ENCODE measurements at regions not wholly inside any gene's neighbourhood (a gene's known extent, or its start where the extent isn't known, plus 50 kb on each side); places are given as distances from the start of the nearest gene placed in this dataset.

DNA sequence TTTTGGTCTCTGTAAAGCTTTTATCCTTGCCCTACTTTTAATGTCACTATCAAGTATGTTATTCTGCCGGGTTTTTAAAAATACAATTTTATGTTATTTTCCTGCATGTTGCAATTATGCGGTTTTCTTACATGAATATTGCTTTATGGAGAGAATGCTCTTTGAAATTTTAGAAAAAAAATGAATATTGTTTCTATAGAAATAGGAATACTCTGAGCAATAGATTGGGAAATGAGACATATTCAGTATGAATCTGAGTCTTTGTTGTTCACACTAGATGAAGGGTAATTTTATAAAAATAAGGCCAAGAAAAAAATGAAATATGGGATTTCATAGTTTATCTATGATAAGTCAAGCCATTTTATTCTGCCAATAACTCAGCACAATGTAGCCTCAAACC lies 142.2 kb upstream of the DTNA start:
- Histone ChIP-seq H3K27ac (ENCODE audit: low read depth, low read length, poor library complexity, severe bottlenecking) (no peak overlapping the region), H3K79me2 (ENCODE audit: insufficient read depth, low read length) (no peaks in the 10 kb centered on the region), H3F3A (ENCODE audit: insufficient read depth, low read length) (no peaks in the 10 kb centered on the region), H3K36me3 (ENCODE audit: insufficient read depth, low read length) (no peaks in the 10 kb centered on the region), H3K4me3 (ENCODE audit: low read depth, low read length, poor library complexity, severe bottlenecking) (no peak overlapping the region), H3K9me3 (ENCODE audit: low read length) (no peaks in the 10 kb centered on the region), H3K9me2 (ENCODE audit: low read depth, low read length) (no peaks in the 10 kb centered on the region), H3K4me1 (ENCODE audit: insufficient read depth, low read length, severe bottlenecking) (no peaks in the 10 kb centered on the region), H2AFZ (ENCODE audit: low read length) (no peak overlapping the region), H3K9ac (ENCODE audit: low read length) (no peak overlapping the region), H4K20me1 (ENCODE audit: insufficient read depth, low read length) (no peaks in the 10 kb centered on the region), H3K4me2 (ENCODE audit: low read length) (no peak overlapping the region), H3K27me3 (ENCODE audit: insufficient read depth, low read length) (no peaks in the 10 kb centered on the region)
- TF ChIP-seq EZH2 (IDR thresholded peaks at IDR 0.05; ENCODE audit: borderline replicate concordance, low read length): no peak
- TF ChIP-seq, protein P1, sequence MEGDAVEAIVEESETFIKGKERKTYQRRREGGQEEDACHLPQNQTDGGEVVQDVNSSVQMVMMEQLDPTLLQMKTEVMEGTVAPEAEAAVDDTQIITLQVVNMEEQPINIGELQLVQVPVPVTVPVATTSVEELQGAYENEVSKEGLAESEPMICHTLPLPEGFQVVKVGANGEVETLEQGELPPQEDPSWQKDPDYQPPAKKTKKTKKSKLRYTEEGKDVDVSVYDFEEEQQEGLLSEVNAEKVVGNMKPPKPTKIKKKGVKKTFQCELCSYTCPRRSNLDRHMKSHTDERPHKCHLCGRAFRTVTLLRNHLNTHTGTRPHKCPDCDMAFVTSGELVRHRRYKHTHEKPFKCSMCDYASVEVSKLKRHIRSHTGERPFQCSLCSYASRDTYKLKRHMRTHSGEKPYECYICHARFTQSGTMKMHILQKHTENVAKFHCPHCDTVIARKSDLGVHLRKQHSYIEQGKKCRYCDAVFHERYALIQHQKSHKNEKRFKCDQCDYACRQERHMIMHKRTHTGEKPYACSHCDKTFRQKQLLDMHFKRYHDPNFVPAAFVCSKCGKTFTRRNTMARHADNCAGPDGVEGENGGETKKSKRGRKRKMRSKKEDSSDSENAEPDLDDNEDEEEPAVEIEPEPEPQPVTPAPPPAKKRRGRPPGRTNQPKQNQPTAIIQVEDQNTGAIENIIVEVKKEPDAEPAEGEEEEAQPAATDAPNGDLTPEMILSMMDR (IDR thresholded peaks at IDR 0.05; ENCODE audit: low read length): no peak

DNA sequence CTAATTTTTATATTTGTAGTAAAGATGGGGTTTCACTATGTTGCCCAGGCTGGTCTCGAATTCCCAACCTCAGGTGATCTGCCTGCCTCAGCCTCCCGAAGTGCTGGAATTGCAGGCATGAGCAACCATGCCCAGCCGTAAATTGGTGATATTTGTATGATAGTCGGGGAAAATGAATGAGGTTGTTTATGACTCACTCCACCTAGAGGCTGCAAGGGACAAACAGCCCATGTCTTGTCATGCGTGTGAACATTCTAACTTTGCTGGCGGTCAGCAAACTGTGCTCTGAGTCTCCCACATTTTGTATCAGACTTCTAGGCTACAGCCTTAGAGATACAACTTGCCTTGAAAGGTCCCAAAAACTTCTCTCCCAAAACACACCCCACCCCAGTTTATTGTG lies 133.5 kb upstream of the DTNA start:
- no peak for TF ChIP-seq EZH2 (IDR thresholded peaks at IDR 0.05; ENCODE audit: borderline replicate concordance, low read length)
- TF ChIP-seq, protein P1 (IDR thresholded peaks at IDR 0.05; ENCODE audit: low read length): no peak; the same call in 1 of the 2 replicates
- Histone ChIP-seq H3K79me2 (ENCODE audit: insufficient read depth, low read length) (no peaks in the 10 kb centered on the region), H4K20me1 (ENCODE audit: insufficient read depth, low read length) (no peaks in the 10 kb centered on the region), H3K27ac (ENCODE audit: low read depth, low read length, poor library complexity, severe bottlenecking) (no peak overlapping the region), H3K36me3 (ENCODE audit: insufficient read depth, low read length) (no peaks in the 10 kb centered on the region), H2AFZ (ENCODE audit: low read length) (no peak overlapping the region), H3K9ac (ENCODE audit: low read length) (no peak overlapping the region), H3K9me2 (ENCODE audit: low read depth, low read length) (no peaks in the 10 kb centered on the region), H3K27me3 (ENCODE audit: insufficient read depth, low read length) (no peaks in the 10 kb centered on the region; the same call in 1 of the 2 replicates), H3K4me1 (ENCODE audit: insufficient read depth, low read length, severe bottlenecking) (no peaks in the 10 kb centered on the region), H3F3A (ENCODE audit: insufficient read depth, low read length) (no peaks in the 10 kb centered on the region), H3K4me2 (ENCODE audit: low read length) (no peak overlapping the region), H3K9me3 (ENCODE audit: low read length) (no peaks in the 10 kb centered on the region), H3K4me3 (ENCODE audit: low read depth, low read length, poor library complexity, severe bottlenecking) (no peak overlapping the region)

DNA sequence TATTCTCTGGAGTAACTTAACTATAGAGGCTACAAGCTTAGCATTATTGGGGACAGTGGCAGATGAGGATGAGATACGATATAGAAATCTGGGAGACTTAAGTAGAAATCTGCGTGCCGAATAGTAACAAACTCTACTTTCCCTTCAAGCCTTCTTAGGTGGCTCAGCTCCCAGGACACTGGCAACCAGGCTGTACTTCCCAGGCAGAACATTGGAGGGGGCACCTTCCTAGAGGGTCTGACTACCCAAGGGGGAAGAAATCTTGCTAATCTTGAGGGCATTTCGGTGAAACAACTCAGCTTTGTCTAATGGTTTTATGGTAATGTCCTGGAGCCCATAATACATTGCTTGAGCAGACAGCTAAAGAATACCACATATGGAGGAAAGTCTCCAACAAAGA lies 126.2 kb upstream of the DTNA start:
- TF ChIP-seq EZH2 (IDR thresholded peaks at IDR 0.05; ENCODE audit: borderline replicate concordance, low read length): no peak
- TF ChIP-seq, protein P1 (IDR thresholded peaks at IDR 0.05; ENCODE audit: low read length): no peak
- no peak overlapping the region for H3K4me2 ChIP-seq (ENCODE audit: low read length)

More for the DNA sequence above, 126.2 kb upstream of the DTNA start:
- Histone ChIP-seq H3K27me3 (ENCODE audit: insufficient read depth, low read length) (no peaks in the 10 kb centered on the region; the same call in 1 of the 2 replicates), H3K4me3 (ENCODE audit: low read depth, low read length, poor library complexity, severe bottlenecking) (no peak overlapping the region), H2AFZ (ENCODE audit: low read length) (no peak overlapping the region), H3K9me3 (ENCODE audit: low read length) (no peaks in the 10 kb centered on the region), H4K20me1 (ENCODE audit: insufficient read depth, low read length) (no peaks in the 10 kb centered on the region), H3K9me2 (ENCODE audit: low read depth, low read length) (no peaks in the 10 kb centered on the region), H3F3A (ENCODE audit: insufficient read depth, low read length) (no peaks in the 10 kb centered on the region), H3K9ac (ENCODE audit: low read length) (no peak overlapping the region), H3K4me1 (ENCODE audit: insufficient read depth, low read length, severe bottlenecking) (no peaks in the 10 kb centered on the region), H3K27ac (ENCODE audit: low read depth, low read length, poor library complexity, severe bottlenecking) (no peak overlapping the region), H3K36me3 (ENCODE audit: insufficient read depth, low read length) (no peaks in the 10 kb centered on the region), H3K79me2 (ENCODE audit: insufficient read depth, low read length) (no peaks in the 10 kb centered on the region)
